ENCODE measurements at regions not wholly inside any gene's neighbourhood (a gene's known extent, or its start where the extent isn't known, plus 50 kb on each side); places are given as distances from the start of the nearest gene placed in this dataset.

DNA sequence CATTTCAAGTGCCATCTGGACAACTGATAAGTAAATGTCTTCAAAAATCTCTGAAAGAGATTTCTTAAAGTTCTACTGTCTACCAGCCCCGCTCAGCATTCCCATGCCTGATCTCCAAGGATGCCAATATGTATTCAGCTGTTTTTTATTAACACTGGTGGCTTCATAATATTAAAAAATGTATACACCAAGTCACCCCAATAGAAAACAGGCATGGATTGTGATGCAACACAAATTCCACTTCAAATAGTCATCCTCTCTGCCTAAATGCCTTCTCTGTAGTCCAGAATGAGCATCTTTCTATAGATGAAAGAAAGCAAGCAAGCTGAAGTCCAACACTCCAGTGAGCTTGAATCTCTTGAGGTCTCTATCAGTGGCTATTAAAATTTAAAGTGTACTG, 152.2 kb upstream of the PPARGC1A start:
- TF ChIP-seq EP300 (IDR thresholded peaks at IDR 0.05) (no peak), POLR2A (IDR thresholded peaks at IDR 0.05) (no peak)
- TF ChIP-seq, protein P1, sequence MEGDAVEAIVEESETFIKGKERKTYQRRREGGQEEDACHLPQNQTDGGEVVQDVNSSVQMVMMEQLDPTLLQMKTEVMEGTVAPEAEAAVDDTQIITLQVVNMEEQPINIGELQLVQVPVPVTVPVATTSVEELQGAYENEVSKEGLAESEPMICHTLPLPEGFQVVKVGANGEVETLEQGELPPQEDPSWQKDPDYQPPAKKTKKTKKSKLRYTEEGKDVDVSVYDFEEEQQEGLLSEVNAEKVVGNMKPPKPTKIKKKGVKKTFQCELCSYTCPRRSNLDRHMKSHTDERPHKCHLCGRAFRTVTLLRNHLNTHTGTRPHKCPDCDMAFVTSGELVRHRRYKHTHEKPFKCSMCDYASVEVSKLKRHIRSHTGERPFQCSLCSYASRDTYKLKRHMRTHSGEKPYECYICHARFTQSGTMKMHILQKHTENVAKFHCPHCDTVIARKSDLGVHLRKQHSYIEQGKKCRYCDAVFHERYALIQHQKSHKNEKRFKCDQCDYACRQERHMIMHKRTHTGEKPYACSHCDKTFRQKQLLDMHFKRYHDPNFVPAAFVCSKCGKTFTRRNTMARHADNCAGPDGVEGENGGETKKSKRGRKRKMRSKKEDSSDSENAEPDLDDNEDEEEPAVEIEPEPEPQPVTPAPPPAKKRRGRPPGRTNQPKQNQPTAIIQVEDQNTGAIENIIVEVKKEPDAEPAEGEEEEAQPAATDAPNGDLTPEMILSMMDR (IDR thresholded peaks at IDR 0.05): no peak
- 78 to 93% (median 88%) methylated on average over 1 of the region's 1 CpG for WGBS, 3 donors
- intact Hi-C loops (cut with DNase I): no loop called here
- Histone ChIP-seq H3K4me1 (ENCODE audit: insufficient read depth) (no peaks in the 10 kb centered on the region), H3K9me3 (no peaks in the 10 kb centered on the region), H3K4me3 (no peak overlapping the region), H3K27me3 (no peaks in the 10 kb centered on the region), H3K27ac (no peak overlapping the region), H3K36me3 (no peaks in the 10 kb centered on the region)
- DNase-seq: no peak

DNA sequence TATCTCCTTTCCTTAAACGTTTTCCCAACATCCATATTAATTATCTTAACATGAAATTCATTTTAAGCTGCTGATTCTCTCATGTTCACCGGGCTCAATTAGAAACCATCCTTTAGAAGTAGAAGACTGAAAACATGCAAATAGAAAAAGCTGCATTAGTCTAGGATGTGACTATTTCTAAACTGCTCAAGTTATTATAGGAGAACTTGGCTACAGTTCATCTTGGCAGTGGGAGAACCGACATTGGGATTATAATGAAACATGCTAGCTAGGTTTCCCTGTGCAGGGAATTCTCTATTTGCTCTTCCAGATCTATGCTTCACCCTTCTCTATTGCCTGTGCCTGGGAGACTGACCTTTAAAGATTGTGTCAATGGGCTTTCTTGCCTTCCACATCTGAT, 151.0 kb upstream of the PPARGC1A start:
- 35 to 41% (median 38%) methylated on average over 3 of the region's 3 CpGs for WGBS, 3 donors

DNA sequence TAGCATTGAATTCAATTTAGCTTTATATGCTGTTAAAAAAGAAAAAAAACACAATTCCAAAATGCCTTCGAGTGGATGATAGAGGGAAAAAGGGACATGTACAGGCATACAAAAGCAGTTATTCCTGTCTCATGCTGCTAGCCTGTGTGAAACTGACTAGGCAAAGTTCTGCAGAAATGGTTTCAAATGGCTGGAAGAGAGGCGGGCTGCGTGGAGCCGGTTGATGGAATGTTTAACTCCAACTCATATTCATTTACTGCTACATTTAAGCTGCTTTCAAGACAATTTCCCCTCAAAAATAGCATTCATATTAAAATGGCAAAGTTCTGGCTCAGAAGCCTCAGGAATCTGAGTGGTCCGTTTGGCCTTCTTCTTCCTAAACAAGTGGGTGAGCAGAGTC, 143.8 kb upstream of the PPARGC1A start:
- WGBS, 3 donors: 74 to 81% (median 77%) methylated on average over 5 of the region's 5 CpGs
- TF ChIP-seq, protein P1 (IDR thresholded peaks at IDR 0.05): no peak
- TF ChIP-seq EP300 (IDR thresholded peaks at IDR 0.05): no peak
- no peak for TF ChIP-seq POLR2A (IDR thresholded peaks at IDR 0.05)
- no peak for DNase-seq
- no peaks in the 10 kb centered on the region for H3K36me3 ChIP-seq
- no peak overlapping the region for H3K4me3 ChIP-seq
- H3K4me1 ChIP-seq (ENCODE audit: insufficient read depth): no peaks in the 10 kb centered on the region
- no peaks in the 10 kb centered on the region for H3K9me3 ChIP-seq
- intact Hi-C loops (cut with DNase I): no loop called here
- H3K27me3 ChIP-seq: no peaks in the 10 kb centered on the region
- no peak overlapping the region for H3K27ac ChIP-seq

More for the DNA sequence above, 151.0 kb upstream of the PPARGC1A start:
- Histone ChIP-seq H3K4me1 (ENCODE audit: insufficient read depth) (no peaks in the 10 kb centered on the region), H3K36me3 (no peaks in the 10 kb centered on the region), H3K9me3 (no peaks in the 10 kb centered on the region), H3K27me3 (no peaks in the 10 kb centered on the region), H3K27ac (no peak overlapping the region), H3K4me3 (no peak overlapping the region)
- DNase-seq: no peak
- TF ChIP-seq EP300 (IDR thresholded peaks at IDR 0.05) (no peak), POLR2A (IDR thresholded peaks at IDR 0.05) (no peak)
- TF ChIP-seq, protein P1 (IDR thresholded peaks at IDR 0.05): no peak
- intact Hi-C loops (cut with DNase I): no loop called here

DNA sequence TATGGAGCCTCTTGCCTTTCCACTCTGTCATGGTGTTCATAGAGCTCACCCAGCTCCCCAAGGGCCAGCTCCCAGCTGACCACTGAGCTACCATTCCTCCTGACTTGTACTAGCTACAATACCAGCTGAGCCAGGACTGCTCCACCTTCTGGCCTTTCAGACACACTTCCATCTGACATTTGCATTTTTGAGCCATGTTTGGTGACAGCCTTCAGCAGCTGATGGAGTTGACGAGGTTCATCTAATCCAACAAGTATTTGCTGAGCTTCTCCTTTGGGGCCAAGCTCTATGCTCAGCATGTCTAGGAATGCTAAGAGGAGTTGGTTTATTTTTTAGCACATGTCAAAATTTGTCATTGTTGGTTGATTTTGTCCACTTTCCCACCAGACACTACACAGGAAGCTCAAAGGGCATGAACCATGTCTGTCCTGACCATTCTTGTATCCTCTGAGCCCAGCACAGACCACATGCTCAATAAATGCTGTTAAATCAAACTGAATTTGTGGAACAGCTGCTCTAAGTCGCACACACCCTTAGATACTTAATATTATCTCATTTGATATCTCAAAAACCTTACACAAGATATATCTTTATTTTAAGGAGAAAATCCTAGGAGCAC, 142.6 kb upstream of the PPARGC1A start:
- intact Hi-C loops (cut with DNase I): no loop called here
- WGBS, 3 donors: 86 to 89% (median 87%) methylated on average over 2 of the region's 2 CpGs
- Histone ChIP-seq H3K9me3 (no peaks in the 10 kb centered on the region), H3K27me3 (no peaks in the 10 kb centered on the region), H3K4me1 (ENCODE audit: insufficient read depth) (no peaks in the 10 kb centered on the region), H3K27ac (no peak overlapping the region), H3K4me3 (no peak overlapping the region), H3K36me3 (no peaks in the 10 kb centered on the region)
- DNase-seq: no peak
- TF ChIP-seq EP300 (IDR thresholded peaks at IDR 0.05): no peak
- TF ChIP-seq POLR2A (IDR thresholded peaks at IDR 0.05): no peak
- TF ChIP-seq, protein P1 (IDR thresholded peaks at IDR 0.05): no peak

Measured in ovary (tissue), 7 donors.